Astrocyte (in vitro differentiated cells and primary cell): ENCODE measurements at regions not wholly inside any gene's neighbourhood (a gene's known extent, or its start where the extent isn't known, plus 50 kb on each side); places are given as distances from the start of the nearest gene placed in this dataset.
"Not testable (repeated sequence)": the region's sequence is repeated elsewhere in the genome, so short reads cannot be mapped to it uniquely, and the experiment has no call there.

Experiments
- EZH2 ChIP-seq: IDR thresholded peaks from 2 replicates; pipeline ENCODE4 v1.6.1; 2012; ENCODE audit warnings: mild to moderate bottlenecking, low read length, inconsistent platforms; ENCODE audit not compliant: insufficient read depth
- TF ChIP-seq, protein P1 (sequence below): IDR thresholded peaks from 2 replicates; pipeline ENCODE4 v1.5.1; 2011; ENCODE audit warnings: low read depth, mild to moderate bottlenecking, inconsistent platforms, low read length, moderate library complexity; ENCODE audit not compliant: insufficient read depth

DNA sequence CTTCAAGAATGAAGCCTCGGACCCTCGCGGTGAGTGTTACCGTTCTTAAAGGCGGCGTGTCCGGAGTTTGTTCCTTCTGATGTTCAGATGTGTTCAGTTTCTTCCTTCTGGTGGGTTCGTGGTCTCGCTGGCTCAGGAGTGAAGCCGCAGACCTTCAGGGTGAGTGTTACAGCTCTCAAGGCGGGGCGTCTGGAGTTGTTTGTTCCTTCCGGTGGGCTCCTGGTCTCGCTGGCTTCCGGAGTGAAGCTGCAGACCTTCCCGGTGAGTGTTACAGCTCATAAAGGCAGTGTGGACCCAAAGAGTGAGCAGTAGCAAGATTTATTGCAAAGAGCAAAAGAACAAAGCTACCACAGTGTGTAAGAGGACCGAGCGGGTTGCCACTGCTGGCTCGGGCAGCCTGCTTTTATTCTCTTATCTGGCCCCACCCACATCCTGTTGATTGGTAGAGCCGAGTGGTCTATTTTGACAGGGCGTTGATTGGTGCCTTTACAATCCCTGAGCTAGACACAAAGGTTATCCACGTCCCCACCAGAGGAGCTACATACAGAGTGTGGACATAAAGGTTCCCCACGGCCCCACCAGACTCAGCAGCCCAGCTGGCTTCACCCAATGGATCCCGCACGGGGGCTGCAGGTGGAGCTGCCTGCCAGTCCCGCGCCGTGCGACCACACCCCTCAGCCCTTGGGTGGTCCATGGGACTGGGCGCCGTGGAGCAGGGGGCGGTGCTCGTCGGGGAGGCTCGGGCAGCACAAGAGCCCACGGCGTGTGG lies 440.2 kb upstream of the ANO5 start:
- TF ChIP-seq, protein P1, sequence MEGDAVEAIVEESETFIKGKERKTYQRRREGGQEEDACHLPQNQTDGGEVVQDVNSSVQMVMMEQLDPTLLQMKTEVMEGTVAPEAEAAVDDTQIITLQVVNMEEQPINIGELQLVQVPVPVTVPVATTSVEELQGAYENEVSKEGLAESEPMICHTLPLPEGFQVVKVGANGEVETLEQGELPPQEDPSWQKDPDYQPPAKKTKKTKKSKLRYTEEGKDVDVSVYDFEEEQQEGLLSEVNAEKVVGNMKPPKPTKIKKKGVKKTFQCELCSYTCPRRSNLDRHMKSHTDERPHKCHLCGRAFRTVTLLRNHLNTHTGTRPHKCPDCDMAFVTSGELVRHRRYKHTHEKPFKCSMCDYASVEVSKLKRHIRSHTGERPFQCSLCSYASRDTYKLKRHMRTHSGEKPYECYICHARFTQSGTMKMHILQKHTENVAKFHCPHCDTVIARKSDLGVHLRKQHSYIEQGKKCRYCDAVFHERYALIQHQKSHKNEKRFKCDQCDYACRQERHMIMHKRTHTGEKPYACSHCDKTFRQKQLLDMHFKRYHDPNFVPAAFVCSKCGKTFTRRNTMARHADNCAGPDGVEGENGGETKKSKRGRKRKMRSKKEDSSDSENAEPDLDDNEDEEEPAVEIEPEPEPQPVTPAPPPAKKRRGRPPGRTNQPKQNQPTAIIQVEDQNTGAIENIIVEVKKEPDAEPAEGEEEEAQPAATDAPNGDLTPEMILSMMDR: not testable (repeated sequence)
- not testable (repeated sequence) for TF ChIP-seq EZH2
